ENCODE measurements at regions not wholly inside any gene's neighbourhood (a gene's known extent, or its start where the extent isn't known, plus 50 kb on each side); places are given as distances from the start of the nearest gene placed in this dataset.

- no peak overlapping the region for H3K27ac ChIP-seq (ENCODE audit: insufficient read length, low read depth, low read length)
- no peak overlapping the region for H4K8ac ChIP-seq (replicated peaks; ENCODE audit: insufficient read length, low read depth, low read length)
- no peak overlapping the region for H2BK12ac ChIP-seq (ENCODE audit: insufficient read length, low read depth, low read length)
- no peaks in the 10 kb centered on the region for H3K27me3 ChIP-seq (ENCODE audit: insufficient read depth, low read length)
- no peaks in the 10 kb centered on the region for H3K23me2 ChIP-seq (ENCODE audit: insufficient read length, low read depth, low read length, poor library complexity, severe bottlenecking)
- H3K9ac ChIP-seq (ENCODE audit: extremely low read depth, insufficient read length, low read length): no peak overlapping the region
- H2BK120ac ChIP-seq (ENCODE audit: low read depth, low read length, poor library complexity, severe bottlenecking): no peak overlapping the region
- no peak overlapping the region for H4K91ac ChIP-seq (ENCODE audit: insufficient read length, low read depth, low read length)
- Mint-ChIP-seq H3K36me3 (ENCODE audit: insufficient read depth in 1 of 3, low read depth in 3 of 3) (no peaks in the 10 kb centered on the region), H3K4me1 (no peaks in the 10 kb centered on the region), H3K4me3 (no peak overlapping the region), H3K9me3 (no peaks in the 10 kb centered on the region; a peak in 1 of 5 replicates), H3K27me3 (ENCODE audit: low read depth) (peaks cover 17% of the 10 kb centered on the region), H3K27ac (no peak overlapping the region; a peak in 1 of 7 replicates)
- H3K79me2 ChIP-seq (ENCODE audit: insufficient read depth, low read length): no peaks in the 10 kb centered on the region
- no peak overlapping the region for H2BK5ac ChIP-seq (ENCODE audit: insufficient read length, low read length)
- no peak overlapping the region for H3K23ac ChIP-seq (ENCODE audit: insufficient read length, low read depth, low read length)
- no peak overlapping the region for H3K56ac ChIP-seq (ENCODE audit: insufficient read length, low read depth, low read length)
- no peaks in the 10 kb centered on the region for H4K20me1 ChIP-seq (ENCODE audit: control insufficient read depth, insufficient read depth, insufficient read length)
- no peak overlapping the region for H3K14ac ChIP-seq (ENCODE audit: insufficient read depth, low read length)
- H3T11ph ChIP-seq (ENCODE audit: low read length): no peak overlapping the region
- H3K4me2 ChIP-seq (ENCODE audit: insufficient read depth, insufficient read length, low read length): no peak overlapping the region
- H3K4me1 ChIP-seq (ENCODE audit: insufficient read depth, low read length): no peaks in the 10 kb centered on the region
- no peak overlapping the region for H3K18ac ChIP-seq (ENCODE audit: insufficient read length, low read depth, low read length)
- no peak overlapping the region for H2BK20ac ChIP-seq (ENCODE audit: low read depth, low read length, poor library complexity, severe bottlenecking)
- no peaks in the 10 kb centered on the region for H3K9me3 ChIP-seq (ENCODE audit: control insufficient read depth, low read depth, low read length)
- no peak overlapping the region for H3K4ac ChIP-seq (ENCODE audit: low read depth, low read length)
- H3K79me1 ChIP-seq (ENCODE audit: insufficient read depth, low read depth, low read length, poor library complexity, severe bottlenecking): no peaks in the 10 kb centered on the region
- TF ChIP-seq CTCF (conservative IDR thresholded peaks at IDR 0.05): no peak
- H2BK15ac ChIP-seq (ENCODE audit: low read depth, low read length): no peak overlapping the region
- H4K5ac ChIP-seq (ENCODE audit: insufficient read length, low read depth, low read length): no peak overlapping the region
- H2AK5ac ChIP-seq (ENCODE audit: insufficient read length, low read length): no peak overlapping the region
- WGBS (ENCODE audit: extremely low coverage, insufficient read length, low lambda C conversion rate): no CpG with 5 or more reads among the region's 10 CpGs
- no peak overlapping the region for H2AFZ ChIP-seq (ENCODE audit: low read length)
- no peak for DNase-seq
These were observed 228.4 kb downstream of the TEX29 start for GRCh38 chr13:111548805-111549204.
